GM18505 (cell line): ENCODE measurements at regions not wholly inside any gene's neighbourhood (a gene's known extent, or its start where the extent isn't known, plus 50 kb on each side); places are given as distances from the start of the nearest gene placed in this dataset.
A peak's percentile ranks its signal among the peaks of the same experiment; 100 is the strongest.

Source experiments
- ATAC-seq: cut with Tn5 transposase; IDR thresholded peaks from one replicate; pipeline ENCODE4 v1.9.1; 2021; ENCODE audit not compliant: unreplicated experiment
- POLR2A ChIP-seq: IDR thresholded peaks from 4 replicates; pipeline ENCODE4 v1.6.1; 2011; ENCODE audit warnings: borderline replicate concordance; ENCODE audit not compliant: insufficient read depth, insufficient read length; ENCODE audit errors: extremely low read depth

- TF ChIP-seq POLR2A, result no peak
- ATAC-seq, result no peak
These were observed 497.3 kb upstream of the BOD1L1 start for GRCh38 chr4:14124816-14125215.

GRCh38 chr4:14125375-14126129 lies 498.0 kb upstream of the BOD1L1 start:
- no peak for TF ChIP-seq POLR2A
- ATAC-seq, result peak; percentile 98

GRCh38 chr4:14130551-14130950 lies 503.0 kb upstream of the BOD1L1 start:
- no peak for ATAC-seq
- no peak for TF ChIP-seq POLR2A

DNA sequence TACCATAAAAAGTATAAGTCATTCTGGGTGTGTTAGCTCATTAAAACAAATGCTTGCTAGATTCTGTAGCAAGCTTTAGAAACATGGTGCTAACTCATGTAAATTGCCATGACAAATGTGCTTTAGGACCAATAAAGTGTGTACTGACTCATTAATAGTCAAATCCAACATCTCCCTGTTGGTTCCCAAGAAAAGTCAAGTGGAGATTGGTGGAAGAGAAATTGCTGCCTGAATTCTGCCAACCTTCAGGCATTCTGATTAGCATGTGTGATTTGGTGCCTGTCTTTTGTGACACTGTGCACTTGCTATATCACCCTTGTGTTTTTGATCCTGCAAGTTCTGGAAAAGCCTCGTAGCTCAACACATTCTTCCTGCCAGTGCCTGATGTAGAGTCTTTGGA lies 503.8 kb upstream of the BOD1L1 start:
- no peak for TF ChIP-seq POLR2A
- ATAC-seq, result no peak

DNA sequence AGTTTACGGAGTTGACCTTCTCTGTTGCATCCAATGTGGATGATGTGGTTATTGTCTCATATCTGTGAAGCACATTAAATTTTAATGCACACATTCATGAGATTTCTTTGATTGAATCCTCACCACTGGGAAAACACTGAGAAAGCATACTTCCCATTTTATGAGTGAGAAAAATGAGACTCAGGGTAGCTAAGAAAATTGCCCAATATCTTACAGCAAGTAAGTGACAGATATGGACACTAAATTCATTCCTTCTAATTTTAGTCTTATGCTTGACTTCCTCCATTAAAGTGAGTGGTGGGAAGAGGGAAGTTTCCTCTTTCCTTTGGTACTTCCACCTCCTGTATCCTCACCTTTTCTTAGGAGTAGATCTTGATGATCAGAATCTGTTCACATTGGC lies 504.8 kb upstream of the BOD1L1 start:
- TF ChIP-seq POLR2A, result no peak
- no peak for ATAC-seq

GRCh38 chr4:14138106-14138505 lies 510.6 kb upstream of the BOD1L1 start:
- TF ChIP-seq POLR2A, result no peak
- no peak for ATAC-seq

DNA sequence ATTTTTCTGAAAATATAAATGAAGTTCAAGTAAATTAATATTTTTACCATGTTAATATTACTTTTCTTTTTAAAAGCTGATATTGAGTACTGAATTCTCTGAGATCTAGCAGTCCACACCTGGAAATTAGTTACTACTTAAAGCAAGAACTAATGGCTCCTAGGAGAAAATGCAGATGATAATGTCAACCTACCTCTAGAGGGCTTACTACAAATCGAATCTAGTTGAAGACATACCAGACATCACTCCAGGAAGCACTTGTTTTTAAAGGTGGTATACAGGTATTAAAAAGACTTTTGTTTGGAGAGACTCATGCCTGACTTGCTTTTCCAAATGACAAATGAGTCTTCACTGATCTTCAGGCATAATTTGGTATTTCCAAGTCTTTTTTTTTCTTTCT lies 516.4 kb upstream of the BOD1L1 start:
- no peak for TF ChIP-seq POLR2A
- no peak for ATAC-seq

DNA sequence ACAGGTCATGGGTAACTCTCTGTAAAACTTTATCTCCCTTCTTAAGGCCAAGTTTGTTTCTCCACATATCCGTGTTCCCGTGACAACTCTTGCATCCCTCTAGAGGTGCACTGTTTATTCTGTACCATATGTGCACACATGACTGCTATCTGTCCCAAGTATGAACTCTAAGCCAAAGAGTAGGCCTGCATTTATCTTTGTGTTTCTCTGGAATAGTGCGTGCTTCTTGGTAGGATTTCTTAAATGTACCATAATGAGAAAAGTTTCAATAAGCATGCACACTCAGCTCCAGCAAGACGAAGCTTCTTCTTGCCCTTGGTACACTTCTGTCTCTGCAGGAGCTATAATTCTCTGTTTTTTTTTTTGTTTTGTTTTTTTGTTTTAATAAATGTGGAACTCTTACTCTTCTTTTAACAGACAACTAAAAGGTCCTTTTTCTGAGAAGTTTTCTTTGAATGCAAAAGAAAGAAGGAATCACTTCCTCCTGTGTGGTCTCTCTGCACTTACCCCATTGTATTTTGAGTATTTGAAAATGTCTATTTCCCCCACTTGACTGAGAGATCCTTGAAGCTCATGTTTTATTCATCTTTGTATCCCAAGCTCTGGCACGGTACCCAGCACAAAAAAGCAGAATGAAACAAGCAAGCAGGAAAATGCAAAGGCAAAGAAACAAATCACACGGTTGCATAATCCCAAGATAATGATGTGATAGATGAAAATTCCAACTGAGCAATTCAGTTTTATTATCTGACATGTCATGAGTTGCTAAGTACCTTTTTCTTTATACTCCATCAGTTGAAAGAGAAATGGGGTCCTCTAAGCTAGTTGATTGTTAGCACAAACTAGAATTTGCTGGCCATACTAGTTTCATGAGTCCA lies 521.9 kb upstream of the BOD1L1 start:
- no peak for ATAC-seq
- TF ChIP-seq POLR2A, result no peak

GRCh38 chr4:14151101-14151500 lies 523.6 kb upstream of the BOD1L1 start:
- TF ChIP-seq POLR2A, result no peak
- ATAC-seq, result no peak

DNA sequence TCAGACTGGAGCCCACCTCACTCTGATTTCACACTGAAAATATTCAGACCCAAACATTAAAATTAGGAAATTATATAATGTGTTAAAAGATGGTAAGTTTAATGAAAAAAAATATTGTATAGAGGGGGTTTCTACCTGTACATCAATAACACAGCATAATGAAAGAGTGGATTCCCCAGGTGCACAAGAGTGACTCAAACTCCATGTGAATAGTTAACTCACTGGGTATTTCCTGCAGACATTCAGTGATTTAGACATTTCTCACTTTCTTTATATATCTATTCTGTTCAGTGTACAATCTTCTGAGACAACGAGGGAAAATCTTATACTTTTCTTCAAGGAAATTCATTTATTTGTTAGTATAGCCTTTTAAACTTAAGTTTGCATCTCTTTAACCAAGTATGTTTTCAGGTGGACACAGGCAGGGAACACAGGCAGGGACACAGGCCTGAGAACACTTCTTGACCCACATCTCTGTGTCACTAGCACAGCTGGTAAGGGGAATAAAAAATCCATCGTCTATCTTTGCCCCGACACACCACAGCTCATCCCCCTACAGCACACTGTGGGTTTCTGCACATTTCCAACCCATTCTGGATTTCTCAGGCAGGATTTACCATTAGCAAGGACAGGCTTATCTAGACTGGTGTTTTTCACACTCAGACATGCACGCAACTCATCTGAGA lies 525.5 kb upstream of the BOD1L1 start:
- ATAC-seq, result peak; percentile 67
- TF ChIP-seq POLR2A, result no peak

DNA sequence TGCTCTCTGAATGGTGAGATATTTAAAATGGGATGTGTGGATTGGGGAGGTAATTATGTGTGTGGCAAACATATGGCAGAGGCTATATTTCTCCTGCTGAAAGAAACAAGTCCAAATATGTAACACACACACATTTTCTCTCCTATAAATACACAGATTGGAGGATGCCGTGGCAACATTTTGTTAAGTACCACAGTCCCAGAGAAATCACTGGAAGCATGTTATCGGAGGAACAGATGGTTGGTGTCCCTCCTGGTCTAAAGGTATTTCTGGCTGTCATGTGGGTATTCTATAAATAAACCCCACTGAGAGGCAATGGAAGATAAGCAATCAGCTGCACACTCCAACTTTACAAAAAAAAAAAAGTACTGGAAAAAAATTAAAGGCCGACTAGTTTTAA lies 528.3 kb upstream of the BOD1L1 start:
- no peak for TF ChIP-seq POLR2A
- no peak for ATAC-seq

DNA sequence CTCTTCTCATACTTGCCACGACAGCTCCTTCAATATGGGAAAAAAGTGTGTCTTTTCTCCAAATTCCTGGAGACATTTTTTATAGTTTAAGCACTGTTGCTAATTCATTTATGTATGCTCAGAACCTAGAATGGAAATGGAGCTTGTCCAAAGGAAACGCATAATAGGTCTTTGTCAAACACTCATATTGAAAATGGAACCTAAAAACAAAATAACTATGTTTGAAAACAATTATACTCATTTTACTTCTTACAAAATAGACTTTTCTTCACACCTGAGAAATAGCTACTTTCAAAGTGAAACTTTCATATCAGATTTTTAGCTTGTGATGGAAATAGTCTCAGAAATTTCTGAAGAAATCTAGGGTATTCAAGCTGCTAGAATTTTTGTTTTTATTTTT lies 529.7 kb upstream of the BOD1L1 start:
- no peak for TF ChIP-seq POLR2A
- ATAC-seq, result peak; percentile 51

DNA sequence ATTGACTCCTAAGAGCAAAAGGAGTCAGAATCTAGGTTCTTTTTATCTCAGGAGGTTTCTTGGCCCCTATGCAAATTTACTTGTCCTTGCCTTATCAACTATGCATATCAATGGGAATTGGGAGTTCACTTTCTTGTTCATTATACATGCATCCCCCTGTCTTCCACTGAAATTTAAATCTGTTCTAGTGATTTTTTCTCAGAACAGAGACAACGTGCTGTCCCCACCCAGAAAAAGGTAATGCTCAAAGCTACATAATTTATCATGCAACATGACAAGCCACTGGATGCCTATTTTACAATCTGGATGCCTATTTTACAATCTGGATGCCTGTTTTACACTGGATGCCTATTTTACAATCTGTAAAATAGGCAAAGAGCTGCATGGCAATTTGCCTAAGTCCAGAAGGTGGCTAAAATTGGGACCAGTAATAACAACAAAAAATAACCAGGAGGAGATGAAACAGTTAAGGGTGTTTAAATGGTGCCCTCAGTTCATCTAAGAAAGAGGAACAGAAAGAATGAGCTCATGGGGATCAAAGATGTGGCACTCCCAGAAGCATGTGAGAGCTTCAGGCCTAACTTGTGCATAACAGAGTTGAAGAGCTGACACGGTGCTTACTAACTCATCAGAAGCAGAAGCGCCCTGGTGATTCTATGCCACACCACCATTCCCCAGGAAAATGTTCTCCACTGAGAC lies 537.8 kb upstream of the BOD1L1 start:
- TF ChIP-seq POLR2A, result no peak
- peak; percentile 99 for ATAC-seq
